Stimulated activated CD8-positive, alpha-beta memory T cell treated with anti-CD3 and anti-CD28 coated beads, Interleukin-12 subunit alpha, Interleukin-12 subunit beta, amount 100 ng/mL, for 4 hours (primary cell): ENCODE measurements at regions not wholly inside any gene's neighbourhood (a gene's known extent, or its start where the extent isn't known, plus 50 kb on each side); places are given as distances from the start of the nearest gene placed in this dataset.
"Not testable (repeated sequence)": the region's sequence is repeated elsewhere in the genome, so short reads cannot be mapped to it uniquely, and the experiment has no call there.

Source experiments
- DNase-seq: peaks from one replicate; pipeline ENCODE4 v3.0.0-alpha.2; 2020; ENCODE audit warnings: low read depth

DNA sequence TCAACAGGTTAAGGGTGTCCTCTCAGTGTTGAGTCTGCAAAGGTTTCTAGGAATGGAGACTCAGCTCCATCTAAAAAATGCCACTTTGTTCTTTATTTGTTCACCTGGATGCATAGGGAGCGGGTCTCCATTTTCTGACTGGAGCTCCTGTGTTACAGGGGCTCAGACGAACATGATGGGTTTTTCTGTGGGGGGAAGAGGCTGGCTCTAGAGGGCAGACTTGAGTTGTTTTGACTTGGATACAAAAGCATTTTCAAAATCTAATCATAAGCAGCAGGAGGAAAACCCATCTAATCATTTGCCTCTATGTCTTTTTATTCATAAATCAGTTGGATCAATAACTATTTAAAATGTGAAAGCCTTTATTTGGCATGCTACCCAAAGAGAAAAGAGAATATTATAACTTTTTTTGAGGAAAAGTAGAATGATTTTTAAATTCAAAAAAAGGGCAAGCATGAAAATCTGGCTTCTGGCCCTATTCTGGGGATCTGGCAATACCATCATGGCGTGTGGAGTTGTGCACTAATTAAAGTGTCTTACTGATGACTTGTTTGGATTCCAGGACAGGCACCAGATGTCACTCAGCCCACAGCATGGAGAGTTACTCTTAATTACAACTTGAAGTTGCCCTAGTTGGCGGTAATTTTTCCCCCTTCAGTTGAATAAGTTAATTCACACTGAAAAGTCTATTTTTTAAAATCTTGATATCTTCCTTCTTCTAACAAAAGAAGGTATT is 594.9 kb downstream of the REEP3 start:
- no peak for DNase-seq

DNA sequence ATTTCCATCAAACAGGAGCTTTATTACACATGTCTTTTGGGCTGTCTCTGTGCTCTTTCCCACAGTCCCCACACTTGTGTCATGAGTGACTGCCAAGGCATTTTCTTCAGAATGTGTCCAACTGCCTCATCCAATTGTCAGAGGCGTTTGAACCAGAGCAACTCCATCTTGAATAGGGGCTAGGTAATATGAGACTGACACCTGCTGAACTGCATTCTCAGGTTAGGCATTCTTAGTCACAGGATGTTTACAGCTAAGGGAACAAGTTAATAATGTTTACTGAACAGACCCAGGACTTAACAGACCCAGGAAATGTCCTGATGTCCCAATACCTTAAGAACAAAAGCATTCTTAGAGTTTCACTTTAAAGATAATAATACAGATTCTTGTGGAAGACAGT is 595.5 kb downstream of the REEP3 start:
- DNase-seq: no peak

DNA sequence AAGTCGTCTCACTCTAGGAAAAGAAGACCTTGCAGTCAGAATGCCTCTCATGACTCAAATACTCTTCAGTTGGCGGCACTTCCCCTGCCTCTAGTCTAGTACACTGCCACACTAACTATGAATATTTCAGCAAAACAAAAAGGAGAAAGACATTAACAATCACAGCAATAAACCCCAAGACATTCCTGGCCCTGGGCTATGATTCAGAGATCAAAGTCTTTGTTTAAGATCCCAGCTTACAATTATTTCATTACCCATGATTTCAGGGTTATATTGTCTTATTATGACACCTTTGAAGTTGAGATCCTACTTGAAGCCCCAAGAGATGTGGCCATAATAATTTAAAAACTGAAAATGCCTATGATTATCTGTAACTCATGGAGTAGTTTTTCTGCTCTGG is 597.5 kb downstream of the REEP3 start:
- no peak for DNase-seq

DNA sequence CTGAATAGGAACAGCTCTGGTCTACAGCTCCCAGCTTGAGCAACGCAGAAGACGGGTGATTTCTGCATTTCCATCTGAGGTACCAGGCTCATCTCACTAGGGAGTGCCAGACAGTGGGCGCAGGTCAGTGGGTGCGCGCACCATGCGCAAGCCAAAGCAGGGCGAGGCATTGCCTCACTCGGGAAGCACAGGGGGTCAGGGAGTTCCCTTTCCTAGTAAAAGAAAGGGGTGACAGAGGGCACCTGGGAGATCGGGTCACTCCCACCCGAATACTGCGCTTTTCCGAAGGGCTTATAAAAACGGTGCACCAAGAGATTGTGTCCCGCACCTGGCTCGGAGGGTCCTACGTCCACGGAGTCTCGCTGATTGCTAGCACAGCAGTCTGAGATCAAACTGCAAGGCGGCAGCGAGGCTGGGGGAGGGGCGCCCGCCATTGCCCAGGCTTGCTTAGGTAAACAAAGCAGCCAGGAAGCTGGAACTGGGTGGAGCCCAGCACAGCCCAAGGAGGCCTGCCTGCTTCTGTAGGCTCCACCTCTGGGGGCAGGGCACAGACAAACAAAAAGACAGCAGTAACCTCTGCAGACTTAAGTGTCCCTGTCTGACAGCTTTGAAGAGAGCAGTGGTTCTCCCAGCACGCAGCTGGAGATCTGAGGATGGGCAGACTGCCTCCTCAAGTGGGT is 599.2 kb downstream of the REEP3 start:
- DNase-seq: not testable (repeated sequence)

DNA sequence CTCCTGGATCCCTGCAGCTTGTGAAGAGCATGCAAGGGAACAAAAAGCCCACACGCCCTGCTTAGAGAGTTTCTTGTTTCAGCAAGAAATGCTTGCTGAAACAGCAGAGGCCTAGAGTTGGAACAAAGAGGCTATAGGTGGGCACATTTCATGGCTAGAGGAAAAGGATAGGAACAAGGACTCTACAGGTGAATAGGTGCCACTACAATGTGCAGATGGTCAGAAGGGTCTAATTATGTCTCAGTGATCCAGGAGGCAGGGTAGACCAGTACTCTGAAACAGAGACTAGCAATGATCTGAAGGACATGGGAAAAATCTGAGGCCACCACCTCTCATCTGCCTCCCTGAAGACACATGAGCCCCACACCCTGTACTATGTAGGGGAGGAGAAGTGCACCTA is 609.0 kb downstream of the REEP3 start:
- no peak for DNase-seq

DNA sequence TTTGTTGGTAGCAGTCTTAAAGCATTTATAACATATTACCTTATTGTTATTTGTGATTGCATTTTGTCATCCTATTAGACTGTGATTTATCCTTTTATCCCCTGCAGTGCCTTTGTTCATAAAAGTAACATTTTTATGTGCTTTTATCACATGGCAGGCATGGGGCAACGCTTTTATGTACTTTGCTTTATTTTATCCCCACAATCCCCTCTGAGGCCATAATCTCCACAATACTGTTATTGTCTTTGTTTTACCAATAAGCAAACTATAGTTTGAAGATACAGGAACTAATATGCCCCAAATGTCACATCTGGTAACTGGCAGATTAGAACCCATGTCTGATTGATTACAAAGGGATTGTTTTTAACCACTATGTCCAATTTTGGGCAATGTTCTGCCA is 613.5 kb downstream of the REEP3 start:
- no peak for DNase-seq

DNA sequence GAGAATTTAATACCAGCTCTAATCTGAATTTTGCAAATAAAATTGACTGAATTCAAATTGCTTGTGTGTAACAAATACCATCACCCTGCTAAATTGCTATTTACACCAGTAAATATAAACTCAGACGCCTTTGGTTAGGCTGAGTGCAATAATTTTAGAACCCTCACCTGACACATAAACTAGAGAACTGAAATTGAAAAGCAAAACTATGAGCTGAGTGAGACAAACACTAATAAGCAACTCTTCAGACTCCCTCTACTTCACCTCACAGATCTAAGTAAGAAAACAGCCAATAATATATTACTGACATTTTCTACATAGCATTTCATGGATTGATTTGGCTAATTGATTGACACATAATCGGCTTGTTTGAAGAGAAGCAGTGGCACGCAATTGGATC is 621.2 kb downstream of the REEP3 start:
- no peak for DNase-seq

DNA sequence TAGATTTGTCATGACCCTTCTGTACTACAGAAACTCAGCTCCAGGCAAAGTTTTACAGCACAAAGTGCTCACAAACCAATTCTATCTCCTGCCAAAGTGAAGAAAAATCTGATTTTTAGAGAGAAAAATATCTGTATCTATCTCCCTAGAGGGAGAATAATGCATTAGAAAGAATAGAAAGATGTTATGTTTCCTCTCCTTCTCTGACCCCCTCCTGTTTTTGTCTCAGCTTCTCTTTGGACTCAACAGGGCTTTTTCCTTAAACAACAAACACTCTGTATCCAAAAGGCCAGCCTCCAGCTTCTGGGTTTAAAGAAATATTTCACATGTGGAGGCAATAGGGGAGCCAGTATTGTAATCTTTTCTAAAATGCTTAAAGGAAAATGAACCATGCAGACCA is 627.4 kb downstream of the REEP3 start:
- no peak for DNase-seq

DNA sequence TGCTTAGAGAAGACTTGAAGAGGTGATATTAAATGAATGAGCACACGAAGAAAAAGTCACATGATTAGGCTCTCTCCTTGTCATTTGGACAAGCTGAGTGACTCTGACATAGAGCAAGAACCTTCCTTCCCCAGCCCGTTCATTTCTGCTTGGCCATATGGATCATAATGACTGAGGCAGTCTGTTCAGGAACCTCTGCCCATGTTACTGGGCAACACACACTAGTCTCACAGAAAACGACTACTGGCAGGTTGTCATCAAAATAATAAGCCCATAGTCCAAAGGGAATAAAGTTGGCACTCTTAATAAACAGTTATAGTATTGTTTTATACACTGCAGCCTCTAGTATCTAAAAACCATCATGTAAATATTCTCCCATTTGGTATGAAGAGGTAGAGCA is 635.0 kb downstream of the REEP3 start:
- DNase-seq: no peak

DNA sequence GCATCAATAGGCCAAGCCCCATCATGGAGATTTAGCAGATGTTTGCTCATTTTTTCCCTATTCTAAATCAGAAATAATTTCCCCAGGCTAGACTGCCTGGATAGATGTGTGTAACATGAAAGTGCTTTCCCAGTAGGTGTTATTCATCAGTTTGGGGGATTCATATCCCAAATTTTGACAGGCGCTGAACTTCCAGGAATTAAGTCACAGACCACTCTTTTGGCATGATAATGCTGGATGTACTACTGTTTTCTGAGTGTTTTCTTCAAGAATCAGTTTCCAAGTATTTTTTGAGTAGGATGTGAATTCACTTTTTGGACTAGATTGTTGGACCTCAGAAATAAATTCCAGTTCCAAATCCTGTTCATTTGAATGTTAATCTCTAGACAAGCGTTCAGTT is 637.4 kb downstream of the REEP3 start:
- no peak for DNase-seq

DNA sequence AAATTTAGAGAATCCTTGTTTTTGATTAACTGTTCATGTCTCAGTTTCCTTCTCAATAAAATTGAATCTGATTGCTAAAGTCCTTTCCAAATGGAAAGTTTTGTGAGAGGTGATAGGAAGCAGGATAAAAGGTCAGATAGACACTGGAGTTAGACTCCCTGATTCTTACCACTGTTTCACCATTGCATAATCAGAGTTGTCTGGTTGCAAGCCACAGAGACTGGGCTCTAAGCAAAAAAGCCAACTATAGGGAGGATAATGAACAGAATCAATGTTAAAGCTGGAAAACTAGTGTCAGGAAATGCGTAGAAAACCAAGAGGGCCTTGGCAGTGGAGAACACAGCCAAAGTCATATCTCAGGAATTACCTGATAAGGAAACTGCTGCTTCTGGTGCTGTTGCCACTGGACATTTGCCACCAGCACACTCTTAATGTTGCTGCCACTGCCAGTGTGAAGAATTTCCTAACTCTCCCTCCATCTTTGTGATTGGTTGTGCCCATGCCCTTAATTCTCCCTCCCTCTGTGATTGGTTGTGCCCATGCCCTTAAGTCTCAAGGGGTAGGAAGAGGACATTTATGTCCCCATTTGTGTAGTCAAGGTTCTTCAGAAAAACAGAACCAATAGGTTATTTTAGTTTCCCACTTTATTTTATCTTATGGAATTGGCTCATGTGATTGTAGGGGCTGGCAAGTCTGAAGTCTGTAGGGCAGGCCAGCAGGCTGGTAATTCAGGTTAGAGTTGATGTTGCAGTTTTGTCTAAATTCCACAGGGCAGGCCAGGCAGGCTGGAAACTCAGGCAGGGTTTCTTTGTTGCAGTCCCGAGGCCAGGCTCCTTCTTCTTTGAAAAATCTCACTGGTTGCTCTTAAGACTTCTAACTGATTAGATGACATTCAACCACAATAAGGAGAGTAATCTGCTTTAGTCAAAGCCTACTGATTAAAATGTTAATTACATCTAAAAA is 639.0 kb downstream of the REEP3 start:
- no peak for DNase-seq

DNA sequence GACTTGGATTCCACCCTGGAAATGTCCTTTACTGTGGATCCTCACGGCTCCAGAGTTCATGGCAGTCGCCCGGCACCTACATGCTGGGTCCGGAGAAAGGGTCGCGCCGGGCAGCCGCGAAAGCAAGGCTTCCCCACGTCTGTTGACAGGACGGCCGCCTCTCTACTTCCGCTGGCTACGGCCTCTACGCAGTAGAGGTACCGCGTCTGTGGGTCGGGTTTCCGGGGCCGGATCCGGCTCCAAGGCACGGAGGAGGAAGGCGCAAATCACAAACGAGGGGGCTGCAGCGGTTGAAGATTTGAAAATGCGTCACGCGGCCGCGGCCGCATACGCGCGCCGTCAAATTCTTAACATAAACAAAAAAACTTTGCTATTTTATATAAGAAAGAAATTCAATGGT is 649.6 kb downstream of the REEP3 start:
- no peak for DNase-seq

DNA sequence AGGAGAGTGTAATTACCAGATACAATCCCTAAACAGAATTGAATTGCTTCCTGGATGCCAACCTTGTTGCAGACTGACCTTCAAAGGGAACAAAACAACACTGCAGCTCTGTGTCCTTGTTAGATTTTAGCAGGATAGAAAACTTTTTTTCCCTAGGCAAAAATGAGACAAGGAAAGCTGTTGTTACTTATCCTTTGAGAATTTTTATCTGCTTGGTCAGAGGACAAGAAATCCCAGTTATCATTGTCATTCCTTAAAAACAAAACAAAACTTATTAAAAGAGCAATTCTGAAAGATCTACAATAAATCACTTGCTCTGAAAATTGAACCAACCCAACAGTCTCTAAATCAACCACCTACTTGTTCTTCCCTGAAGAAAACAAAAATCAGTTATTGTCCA is 652.6 kb downstream of the REEP3 start:
- no peak for DNase-seq

DNA sequence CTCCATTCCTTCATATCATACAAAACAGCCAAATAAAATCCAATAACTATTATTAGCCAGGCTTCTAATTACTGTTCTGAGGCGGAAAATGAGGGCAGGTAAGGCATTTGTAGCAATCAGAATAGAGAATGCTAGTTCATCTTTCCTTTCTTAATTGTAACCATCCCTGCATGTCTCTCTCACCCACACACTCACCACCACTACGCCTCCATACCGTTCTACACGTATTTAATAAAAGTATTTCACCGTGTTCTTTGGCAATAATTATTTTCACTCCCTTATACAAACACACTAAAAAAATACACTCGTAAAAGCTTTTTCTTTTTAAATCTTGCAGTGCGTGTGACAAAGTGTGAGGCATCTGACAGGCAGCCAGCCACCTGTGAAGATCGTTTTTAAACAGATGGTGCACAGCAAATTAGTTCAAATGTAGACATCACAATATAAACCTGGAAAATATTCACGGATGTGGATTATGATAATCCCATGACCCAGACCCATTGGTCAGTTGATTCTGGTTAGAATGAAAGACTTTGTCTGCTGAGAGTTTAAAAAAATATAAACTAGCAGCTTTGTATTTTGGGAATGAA is 653.6 kb downstream of the REEP3 start:
- DNase-seq: no peak

DNA sequence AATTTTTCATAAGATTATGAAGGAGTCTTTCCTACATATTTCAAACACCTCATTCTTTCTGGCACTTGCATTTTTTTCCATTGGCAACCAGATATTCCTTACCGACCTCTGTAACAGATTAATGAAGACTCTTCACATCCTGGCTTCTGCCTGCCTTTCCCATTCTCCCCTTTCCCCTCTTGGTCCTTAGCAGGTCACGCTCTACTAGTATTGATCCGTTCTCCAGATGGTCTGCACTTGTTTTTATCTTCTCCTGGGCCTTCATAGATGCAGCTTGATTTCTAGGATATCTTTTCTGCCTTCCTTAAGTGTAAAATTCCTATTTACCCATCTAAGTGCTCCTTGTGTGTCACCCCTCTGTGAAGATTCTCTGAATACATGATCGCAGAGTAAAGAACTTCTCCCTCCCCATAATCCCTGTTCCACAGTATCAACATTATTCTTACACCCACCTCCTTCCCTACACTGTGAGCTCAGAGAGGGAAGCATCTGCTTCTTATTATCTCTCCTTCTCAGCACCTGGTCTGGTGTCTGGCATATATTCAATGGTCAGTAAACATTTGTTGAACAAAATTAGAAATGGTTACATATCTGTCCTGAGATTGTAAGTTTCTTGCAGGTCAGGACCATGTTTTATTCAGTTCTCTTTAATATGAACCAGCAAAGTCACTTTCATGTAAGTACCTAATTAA is 654.2 kb downstream of the REEP3 start:
- DNase-seq: no peak

DNA sequence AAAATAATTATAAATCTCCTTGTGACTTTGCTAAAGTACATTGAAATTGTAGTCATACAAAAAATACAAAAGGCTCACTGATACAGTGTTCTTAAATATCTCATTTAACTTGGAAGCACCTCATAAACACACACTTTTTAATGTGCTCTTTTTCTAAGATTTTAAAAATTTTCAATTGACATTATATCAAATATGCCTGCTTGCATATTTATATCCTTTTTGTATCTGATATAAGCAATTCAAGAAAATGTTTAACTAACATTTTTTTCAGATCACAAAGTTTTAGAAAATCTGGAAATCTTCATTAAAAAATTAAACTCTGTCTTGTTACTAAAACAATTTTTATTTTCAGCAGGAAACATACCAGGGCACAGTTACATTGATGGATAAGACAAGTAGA is 661.5 kb downstream of the REEP3 start:
- DNase-seq: no peak

DNA sequence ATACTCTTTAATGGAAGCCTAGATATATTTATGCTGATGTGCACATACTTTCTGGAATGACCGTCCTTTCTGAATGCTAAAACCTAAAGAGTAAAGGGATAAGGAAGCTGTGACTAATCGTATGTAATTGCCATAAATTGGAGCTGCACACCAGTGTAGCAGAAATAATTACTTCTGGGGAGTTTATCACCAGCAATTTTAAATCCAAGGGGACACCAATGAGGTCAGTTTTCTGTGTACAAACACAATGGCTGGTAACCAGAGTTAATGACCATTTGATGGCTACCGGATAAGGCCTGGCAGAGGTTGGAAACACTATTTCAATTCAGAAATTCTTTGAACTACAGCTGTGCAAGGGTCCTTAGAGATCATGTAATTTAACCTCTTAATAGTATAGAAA is 670.1 kb downstream of the REEP3 start:
- DNase-seq: no peak

DNA sequence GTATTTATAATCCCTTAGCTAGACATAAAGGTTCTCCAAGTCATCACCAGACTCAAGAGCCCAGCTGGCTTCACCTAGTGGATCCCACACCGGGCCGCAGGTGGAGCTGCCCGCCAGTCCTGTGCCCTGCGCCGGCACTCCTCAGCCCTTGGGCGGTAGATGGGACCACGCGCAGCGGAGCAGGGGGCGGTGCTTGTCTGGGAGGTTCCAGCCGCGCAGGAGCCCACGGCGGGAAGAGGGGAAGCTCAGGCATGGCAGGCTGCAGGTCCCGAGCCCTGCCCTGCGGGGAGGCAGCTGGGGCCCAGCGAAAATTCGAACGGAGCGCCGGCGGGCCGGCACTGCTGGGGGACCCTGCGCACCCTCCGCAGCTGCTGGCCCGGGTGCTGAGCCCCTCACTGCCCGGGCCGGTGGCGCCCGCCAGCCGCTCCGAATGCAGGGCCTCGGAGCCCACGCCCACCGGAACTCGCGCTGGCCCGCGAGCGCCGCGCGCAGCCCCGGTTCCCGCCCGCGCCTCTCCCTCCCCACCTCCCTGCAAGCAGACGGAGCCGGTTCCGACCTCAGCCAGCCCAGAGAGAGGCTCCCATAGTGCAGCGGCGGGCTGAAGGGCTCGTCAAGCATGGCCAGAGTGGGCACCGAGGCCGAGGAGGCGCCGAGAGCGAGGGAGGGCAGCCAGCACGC is 675.6 kb downstream of the REEP3 start:
- DNase-seq: no peak

DNA sequence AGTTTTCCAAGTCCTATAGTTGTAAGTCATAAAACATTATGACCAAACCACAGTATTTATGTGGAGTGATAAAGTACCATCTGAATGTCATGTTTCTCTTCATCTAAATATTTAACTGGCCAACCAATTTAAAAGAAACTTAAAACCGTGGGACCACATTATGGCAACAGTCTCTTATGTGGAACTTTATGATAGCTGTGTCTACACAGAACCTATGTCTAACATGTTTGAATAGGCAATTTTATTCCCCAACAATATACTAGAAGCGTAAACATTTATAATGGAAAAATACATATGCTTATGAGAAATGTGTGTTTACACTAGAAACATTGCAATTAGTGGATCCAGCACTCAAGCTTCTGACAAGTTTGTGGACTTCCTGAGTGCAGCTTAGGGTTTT is 680.7 kb downstream of the REEP3 start:
- DNase-seq: no peak

DNA sequence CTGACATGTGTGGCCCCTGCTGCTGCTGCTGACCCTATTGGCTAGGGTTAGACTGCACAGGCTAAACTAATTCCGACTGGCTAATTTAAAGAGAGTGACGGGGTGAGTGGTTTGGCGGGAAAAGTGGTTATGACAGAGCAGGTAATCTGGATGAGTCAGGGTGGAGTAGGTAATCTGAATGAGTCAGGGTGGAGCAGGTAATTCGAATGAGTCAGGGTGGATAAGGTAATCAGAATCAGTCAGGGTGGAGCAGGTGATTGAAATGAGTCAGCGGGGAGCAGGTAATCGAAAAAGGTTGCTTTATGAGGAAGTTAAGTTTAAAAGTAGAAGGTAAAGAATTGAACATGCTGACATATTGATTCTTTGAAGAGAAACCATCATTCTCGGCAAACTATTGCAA is 683.3 kb downstream of the REEP3 start:
- DNase-seq: not testable (repeated sequence)

DNA sequence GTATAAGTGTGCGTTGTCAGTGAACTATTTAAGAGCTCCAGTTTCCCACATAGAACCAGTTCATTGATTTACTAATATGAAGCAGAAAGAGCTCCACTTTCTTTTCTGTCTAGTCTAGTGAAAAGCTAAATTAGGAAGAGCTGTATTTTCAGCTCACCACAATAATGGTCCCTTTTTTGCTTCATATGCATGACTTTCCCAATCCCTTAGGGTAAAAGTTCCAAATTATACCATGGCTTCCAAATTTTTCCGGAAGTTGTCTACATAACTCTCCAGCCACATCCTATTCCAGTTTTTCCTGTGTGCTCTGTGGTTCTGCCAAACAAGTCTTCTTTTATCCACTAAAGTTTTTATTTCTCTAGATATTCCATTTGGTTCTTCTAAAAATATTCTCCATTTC is 685.2 kb downstream of the REEP3 start:
- DNase-seq: no peak
